ENCODE measurements at regions not wholly inside any gene's neighbourhood (a gene's known extent, or its start where the extent isn't known, plus 50 kb on each side); places are given as distances from the start of the nearest gene placed in this dataset.

- no peak for DNase-seq
- Histone ChIP-seq H3K27ac (ENCODE audit: low read length) (no peak overlapping the region), H3K9me3 (ENCODE audit: low read length) (no peaks in the 10 kb centered on the region), H3K4me3 (ENCODE audit: low read length) (no peak overlapping the region), H4K20me1 (ENCODE audit: insufficient read depth, low read depth, low read length) (no peaks in the 10 kb centered on the region), H3K79me2 (ENCODE audit: low read length) (no peaks in the 10 kb centered on the region), H3K9ac (ENCODE audit: low read length) (no peak overlapping the region), H3K9me2 (replicated peaks; ENCODE audit: insufficient read depth, low read length) (no peaks in the 10 kb centered on the region), H3K4me1 (ENCODE audit: low read length) (no peaks in the 10 kb centered on the region; the same call in 1 of the 2 replicates), H3K4me2 (ENCODE audit: low read depth, low read length, poor library complexity, severe bottlenecking) (no peak overlapping the region), H3K27me3 (ENCODE audit: low read length) (no peaks in the 10 kb centered on the region), H3K36me3 (ENCODE audit: insufficient read depth, low read length) (no peaks in the 10 kb centered on the region), H2AFZ (ENCODE audit: low read length) (no peak overlapping the region)
Observed at GRCh38 chr10:9470581-9470980, 1416.1 kb downstream of the GATA3 start.

- H2AFZ ChIP-seq (ENCODE audit: low read length) = no peak overlapping the region
- H3K4me1 ChIP-seq (ENCODE audit: low read length) = no peaks in the 10 kb centered on the region
- DNase-seq = no peak
- no peaks in the 10 kb centered on the region for H3K79me2 ChIP-seq (ENCODE audit: low read length)
- no peak overlapping the region for H3K4me2 ChIP-seq (ENCODE audit: low read depth, low read length, poor library complexity, severe bottlenecking)
- H3K9me3 ChIP-seq (ENCODE audit: low read length) = no peaks in the 10 kb centered on the region
- no peaks in the 10 kb centered on the region for H3K9me2 ChIP-seq (replicated peaks; ENCODE audit: insufficient read depth, low read length)
- H3K27me3 ChIP-seq (ENCODE audit: low read length) = no peaks in the 10 kb centered on the region
- no peak overlapping the region for H3K9ac ChIP-seq (ENCODE audit: low read length)
- no peaks in the 10 kb centered on the region for H4K20me1 ChIP-seq (ENCODE audit: insufficient read depth, low read depth, low read length)
- no peak overlapping the region for H3K4me3 ChIP-seq (ENCODE audit: low read length)
- no peaks in the 10 kb centered on the region for H3K36me3 ChIP-seq (ENCODE audit: insufficient read depth, low read length)
- H3K27ac ChIP-seq (ENCODE audit: low read length) = no peak overlapping the region
Observed at GRCh38 chr10:9501944-9502343, 1447.5 kb downstream of the GATA3 start.

- no peak overlapping the region for H3K27ac ChIP-seq (ENCODE audit: low read length)
- no peak for DNase-seq
- H3K36me3 ChIP-seq (ENCODE audit: insufficient read depth, low read length) = no peaks in the 10 kb centered on the region
- no peak overlapping the region for H2AFZ ChIP-seq (ENCODE audit: low read length)
- no peaks in the 10 kb centered on the region for H3K9me2 ChIP-seq (replicated peaks; ENCODE audit: insufficient read depth, low read length)
- H3K4me3 ChIP-seq (ENCODE audit: low read length) = no peak overlapping the region
- no peaks in the 10 kb centered on the region for H3K9me3 ChIP-seq (ENCODE audit: low read length)
- no peaks in the 10 kb centered on the region for H3K4me1 ChIP-seq (ENCODE audit: low read length)
- no peaks in the 10 kb centered on the region for H4K20me1 ChIP-seq (ENCODE audit: insufficient read depth, low read depth, low read length)
- H3K9ac ChIP-seq (ENCODE audit: low read length) = no peak overlapping the region
- no peaks in the 10 kb centered on the region for H3K79me2 ChIP-seq (ENCODE audit: low read length)
- H3K4me2 ChIP-seq (ENCODE audit: low read depth, low read length, poor library complexity, severe bottlenecking) = no peak overlapping the region
- H3K27me3 ChIP-seq (ENCODE audit: low read length) = no peaks in the 10 kb centered on the region
Observed at GRCh38 chr10:9504227-9504626, 1449.7 kb downstream of the GATA3 start.

- Histone ChIP-seq H2AFZ (ENCODE audit: low read length) (no peak overlapping the region), H3K4me1 (ENCODE audit: low read length) (no peaks in the 10 kb centered on the region), H3K9me3 (ENCODE audit: low read length) (no peaks in the 10 kb centered on the region), H3K27ac (ENCODE audit: low read length) (no peak overlapping the region), H3K27me3 (ENCODE audit: low read length) (no peaks in the 10 kb centered on the region), H3K9ac (ENCODE audit: low read length) (no peak overlapping the region), H3K4me2 (ENCODE audit: low read depth, low read length, poor library complexity, severe bottlenecking) (no peak overlapping the region), H3K9me2 (replicated peaks; ENCODE audit: insufficient read depth, low read length) (no peaks in the 10 kb centered on the region), H3K79me2 (ENCODE audit: low read length) (no peaks in the 10 kb centered on the region), H3K36me3 (ENCODE audit: insufficient read depth, low read length) (no peaks in the 10 kb centered on the region), H4K20me1 (ENCODE audit: insufficient read depth, low read depth, low read length) (no peaks in the 10 kb centered on the region), H3K4me3 (ENCODE audit: low read length) (no peak overlapping the region)
- no peak for DNase-seq
Observed at GRCh38 chr10:9505546-9505945, 1451.1 kb downstream of the GATA3 start.

GRCh38 chr10:9508606-9509005, 1454.1 kb downstream of the GATA3 start:
- Histone ChIP-seq H3K9ac (ENCODE audit: low read length) (no peak overlapping the region), H3K4me1 (ENCODE audit: low read length) (no peaks in the 10 kb centered on the region), H3K9me2 (replicated peaks; ENCODE audit: insufficient read depth, low read length) (no peaks in the 10 kb centered on the region), H3K27me3 (ENCODE audit: low read length) (no peaks in the 10 kb centered on the region), H3K36me3 (ENCODE audit: insufficient read depth, low read length) (no peaks in the 10 kb centered on the region), H3K27ac (ENCODE audit: low read length) (no peak overlapping the region), H3K4me2 (ENCODE audit: low read depth, low read length, poor library complexity, severe bottlenecking) (no peak overlapping the region), H4K20me1 (ENCODE audit: insufficient read depth, low read depth, low read length) (no peaks in the 10 kb centered on the region), H3K9me3 (ENCODE audit: low read length) (no peaks in the 10 kb centered on the region), H2AFZ (ENCODE audit: low read length) (no peak overlapping the region), H3K79me2 (ENCODE audit: low read length) (no peaks in the 10 kb centered on the region), H3K4me3 (ENCODE audit: low read length) (no peak overlapping the region)
- DNase-seq = no peak

- H3K9ac ChIP-seq (ENCODE audit: low read length) = no peak overlapping the region
- no peaks in the 10 kb centered on the region for H3K36me3 ChIP-seq (ENCODE audit: insufficient read depth, low read length)
Observed at GRCh38 chr10:9510626-9511025, 1456.1 kb downstream of the GATA3 start.

GRCh38 chr10:9515922-9516321, 1461.4 kb downstream of the GATA3 start:
- no peaks in the 10 kb centered on the region for H3K4me1 ChIP-seq (ENCODE audit: low read length)
- no peaks in the 10 kb centered on the region for H3K9me2 ChIP-seq (replicated peaks; ENCODE audit: insufficient read depth, low read length)
- no peak overlapping the region for H3K4me2 ChIP-seq (ENCODE audit: low read depth, low read length, poor library complexity, severe bottlenecking)
- H3K79me2 ChIP-seq (ENCODE audit: low read length) = no peaks in the 10 kb centered on the region
- no peak overlapping the region for H3K4me3 ChIP-seq (ENCODE audit: low read length)
- no peak overlapping the region for H3K9ac ChIP-seq (ENCODE audit: low read length)
- H4K20me1 ChIP-seq (ENCODE audit: insufficient read depth, low read depth, low read length) = no peaks in the 10 kb centered on the region
- DNase-seq = no peak
- peaks cover 2% of the 10 kb centered on the region; the same call in 1 of the 2 replicates for H3K27me3 ChIP-seq (ENCODE audit: low read length)
- H3K9me3 ChIP-seq (ENCODE audit: low read length) = no peaks in the 10 kb centered on the region
- no peak overlapping the region for H2AFZ ChIP-seq (ENCODE audit: low read length)
- no peaks in the 10 kb centered on the region for H3K36me3 ChIP-seq (ENCODE audit: insufficient read depth, low read length)
- H3K27ac ChIP-seq (ENCODE audit: low read length) = no peak overlapping the region

More at GRCh38 chr10:9510626-9511025, 1456.1 kb downstream of the GATA3 start:
- no peak overlapping the region for H3K4me2 ChIP-seq (ENCODE audit: low read depth, low read length, poor library complexity, severe bottlenecking)
- no peaks in the 10 kb centered on the region for H3K9me2 ChIP-seq (replicated peaks; ENCODE audit: insufficient read depth, low read length)
- H3K79me2 ChIP-seq (ENCODE audit: low read length) = no peaks in the 10 kb centered on the region
- H3K27ac ChIP-seq (ENCODE audit: low read length) = no peak overlapping the region
- no peak overlapping the region for H2AFZ ChIP-seq (ENCODE audit: low read length)
- no peak overlapping the region for H3K4me3 ChIP-seq (ENCODE audit: low read length)
- H4K20me1 ChIP-seq (ENCODE audit: insufficient read depth, low read depth, low read length) = no peaks in the 10 kb centered on the region
- no peaks in the 10 kb centered on the region for H3K4me1 ChIP-seq (ENCODE audit: low read length)
- no peaks in the 10 kb centered on the region for H3K9me3 ChIP-seq (ENCODE audit: low read length)
- no peaks in the 10 kb centered on the region for H3K27me3 ChIP-seq (ENCODE audit: low read length)
- no peak for DNase-seq

GRCh38 chr10:9535744-9536143, 1481.3 kb downstream of the GATA3 start:
- Histone ChIP-seq H3K4me2 (ENCODE audit: low read depth, low read length, poor library complexity, severe bottlenecking) (peak overlapping the region; percentile 37), H3K27ac (ENCODE audit: low read length) (peak overlapping the region; percentile 57), H3K27me3 (ENCODE audit: low read length) (no peaks in the 10 kb centered on the region), H3K9me3 (ENCODE audit: low read length) (no peaks in the 10 kb centered on the region), H4K20me1 (ENCODE audit: insufficient read depth, low read depth, low read length) (no peaks in the 10 kb centered on the region), H2AFZ (ENCODE audit: low read length) (no peak overlapping the region), H3K4me1 (ENCODE audit: low read length) (peaks cover 16% of the 10 kb centered on the region), H3K36me3 (ENCODE audit: insufficient read depth, low read length) (no peaks in the 10 kb centered on the region), H3K9ac (ENCODE audit: low read length) (no peak overlapping the region), H3K9me2 (replicated peaks; ENCODE audit: insufficient read depth, low read length) (no peaks in the 10 kb centered on the region), H3K79me2 (ENCODE audit: low read length) (no peaks in the 10 kb centered on the region), H3K4me3 (ENCODE audit: low read length) (no peak overlapping the region)
- DNase-seq = peak; percentile 70

- no peaks in the 10 kb centered on the region for H3K4me1 ChIP-seq (ENCODE audit: low read length)
- H3K4me3 ChIP-seq (ENCODE audit: low read length) = no peak overlapping the region
- no peak overlapping the region for H3K27ac ChIP-seq (ENCODE audit: low read length)
- DNase-seq = no peak
- H3K79me2 ChIP-seq (ENCODE audit: low read length) = no peaks in the 10 kb centered on the region
- no peaks in the 10 kb centered on the region for H3K9me2 ChIP-seq (replicated peaks; ENCODE audit: insufficient read depth, low read length)
- no peak overlapping the region for H2AFZ ChIP-seq (ENCODE audit: low read length)
- H3K36me3 ChIP-seq (ENCODE audit: insufficient read depth, low read length) = no peaks in the 10 kb centered on the region
- no peak overlapping the region for H3K4me2 ChIP-seq (ENCODE audit: low read depth, low read length, poor library complexity, severe bottlenecking)
- no peak overlapping the region for H3K9ac ChIP-seq (ENCODE audit: low read length)
- H3K9me3 ChIP-seq (ENCODE audit: low read length) = no peaks in the 10 kb centered on the region
- no peaks in the 10 kb centered on the region for H4K20me1 ChIP-seq (ENCODE audit: insufficient read depth, low read depth, low read length)
- no peaks in the 10 kb centered on the region for H3K27me3 ChIP-seq (ENCODE audit: low read length)
Observed at GRCh38 chr10:9545073-9545472, 1472.6 kb upstream of the CELF2 start.

Measured in Karpas-422 (cell line).